ENCODE measurements at regions not wholly inside any gene's neighbourhood (a gene's known extent, or its start where the extent isn't known, plus 50 kb on each side); places are given as distances from the start of the nearest gene placed in this dataset.

- H3K27ac ChIP-seq = no peak overlapping the region
- WGBS, 2 donors = 52 to 85% methylated on average over 8 of the region's 8 CpGs
- intact Hi-C loops (cut with DNase I) = no loop called here
- DNase-seq = no peak
- no peak overlapping the region for H3K4me3 ChIP-seq
- H3K4me1 ChIP-seq = no peaks in the 10 kb centered on the region
- H3K27me3 ChIP-seq = no peaks in the 10 kb centered on the region
- TF ChIP-seq, protein P1, sequence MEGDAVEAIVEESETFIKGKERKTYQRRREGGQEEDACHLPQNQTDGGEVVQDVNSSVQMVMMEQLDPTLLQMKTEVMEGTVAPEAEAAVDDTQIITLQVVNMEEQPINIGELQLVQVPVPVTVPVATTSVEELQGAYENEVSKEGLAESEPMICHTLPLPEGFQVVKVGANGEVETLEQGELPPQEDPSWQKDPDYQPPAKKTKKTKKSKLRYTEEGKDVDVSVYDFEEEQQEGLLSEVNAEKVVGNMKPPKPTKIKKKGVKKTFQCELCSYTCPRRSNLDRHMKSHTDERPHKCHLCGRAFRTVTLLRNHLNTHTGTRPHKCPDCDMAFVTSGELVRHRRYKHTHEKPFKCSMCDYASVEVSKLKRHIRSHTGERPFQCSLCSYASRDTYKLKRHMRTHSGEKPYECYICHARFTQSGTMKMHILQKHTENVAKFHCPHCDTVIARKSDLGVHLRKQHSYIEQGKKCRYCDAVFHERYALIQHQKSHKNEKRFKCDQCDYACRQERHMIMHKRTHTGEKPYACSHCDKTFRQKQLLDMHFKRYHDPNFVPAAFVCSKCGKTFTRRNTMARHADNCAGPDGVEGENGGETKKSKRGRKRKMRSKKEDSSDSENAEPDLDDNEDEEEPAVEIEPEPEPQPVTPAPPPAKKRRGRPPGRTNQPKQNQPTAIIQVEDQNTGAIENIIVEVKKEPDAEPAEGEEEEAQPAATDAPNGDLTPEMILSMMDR (IDR thresholded peaks at IDR 0.05) = no peak
- no peaks in the 10 kb centered on the region for H3K9me3 ChIP-seq
- H3K36me3 ChIP-seq = no peaks in the 10 kb centered on the region
These were observed 77.6 kb downstream of the TMEM18 start for GRCh38 chr2:599601-600000.

DNA sequence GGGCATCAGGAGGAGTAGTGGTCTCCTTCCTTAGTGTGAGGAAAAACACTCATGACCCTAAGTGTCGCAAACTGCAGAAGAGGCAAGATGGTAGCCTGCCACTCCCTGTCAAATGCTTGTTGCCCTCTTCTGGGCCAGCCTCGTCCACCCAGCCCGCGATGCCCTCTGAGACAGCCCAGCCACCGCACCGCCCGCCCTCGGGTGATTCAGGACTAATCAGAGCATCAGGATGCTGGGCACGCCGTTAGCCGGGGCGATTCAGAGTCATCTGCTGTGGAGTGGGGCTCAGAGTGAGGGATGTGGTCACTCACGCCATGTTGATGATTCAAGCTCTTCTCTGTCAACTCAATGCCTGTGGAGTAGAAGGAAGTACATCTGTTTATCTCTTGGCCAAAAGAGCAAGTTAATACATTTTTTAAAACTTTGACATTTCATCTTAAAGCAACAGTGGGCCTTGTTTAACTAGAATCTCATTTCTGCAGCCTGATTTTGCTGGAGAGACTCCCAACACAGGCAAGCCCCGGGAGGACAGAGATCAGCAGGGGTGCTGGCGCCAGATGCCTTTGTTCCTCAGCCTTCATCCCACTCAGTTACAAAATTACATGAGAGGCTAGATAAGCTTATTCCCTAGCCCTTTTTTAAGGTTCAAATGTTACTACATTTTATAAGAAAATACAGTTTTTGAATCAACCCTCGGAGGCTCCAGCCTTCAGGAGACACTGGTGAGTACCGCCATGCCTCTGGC lies 79.0 kb downstream of the TMEM18 start:
- no peak for DNase-seq
- H3K4me3 ChIP-seq = no peak overlapping the region
- no peak overlapping the region for H3K27ac ChIP-seq
- H3K4me1 ChIP-seq = no peaks in the 10 kb centered on the region
- H3K36me3 ChIP-seq = no peaks in the 10 kb centered on the region
- intact Hi-C loops (cut with DNase I) = no loop called here
- no peaks in the 10 kb centered on the region for H3K9me3 ChIP-seq
- TF ChIP-seq EP300 (IDR thresholded peaks at IDR 0.05) = no peak
- no peak for TF ChIP-seq POLR2AphosphoS5 (IDR thresholded peaks at IDR 0.05)
- TF ChIP-seq, protein P1 (IDR thresholded peaks at IDR 0.05) = no peak
- TF ChIP-seq POLR2A (IDR thresholded peaks at IDR 0.05) = no peak
- 91 to 92% methylated on average over 17 of the region's 17 CpGs for WGBS, 2 donors
- H3K27me3 ChIP-seq = no peaks in the 10 kb centered on the region

DNA sequence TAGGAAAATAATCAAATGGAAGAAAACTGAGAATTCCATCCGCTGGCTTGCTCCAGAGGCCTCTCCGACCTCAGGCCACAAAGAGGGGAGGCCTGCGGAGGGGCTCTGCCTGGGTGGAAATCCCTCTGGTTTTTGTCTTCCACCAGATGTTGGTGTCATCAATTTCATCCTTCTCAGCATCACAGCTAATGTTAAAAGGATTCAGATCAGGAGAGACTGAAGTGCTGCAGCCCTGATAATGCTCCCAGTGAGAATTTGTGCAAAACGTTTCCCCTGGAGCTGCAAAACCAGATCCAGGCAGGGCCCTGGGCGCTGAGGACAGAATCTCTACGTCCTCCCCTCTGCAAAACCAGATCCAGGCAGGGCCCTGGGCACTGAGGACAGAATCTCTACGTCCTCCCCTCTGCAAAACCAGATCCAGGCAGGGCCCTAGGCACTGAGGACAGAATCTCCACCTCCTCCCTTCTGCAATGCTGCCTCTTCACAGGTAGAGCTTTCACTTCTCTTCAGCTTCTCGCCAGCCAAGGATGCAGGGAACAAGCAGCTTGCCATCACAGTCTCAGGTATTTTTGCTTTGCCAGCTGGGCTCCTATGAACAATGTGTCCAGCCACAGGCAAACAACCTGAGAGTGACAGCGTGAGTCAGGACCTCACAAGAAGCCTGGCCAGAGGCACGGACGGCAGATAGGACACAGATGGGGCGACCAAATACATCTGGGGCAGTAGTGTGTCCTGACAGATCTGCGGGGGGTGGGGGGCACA lies 81.2 kb downstream of the TMEM18 start:
- no peak for DNase-seq
- intact Hi-C loops (cut with DNase I) = no loop called here

GRCh38 chr2:595141-595815 lies 81.9 kb downstream of the TMEM18 start:
- no peak overlapping the region for H3K27ac ChIP-seq
- DNase-seq = no peak
- intact Hi-C loops (cut with DNase I) = no loop called here
- no peaks in the 10 kb centered on the region for H3K36me3 ChIP-seq
- H3K9me3 ChIP-seq = no peaks in the 10 kb centered on the region
- H3K4me1 ChIP-seq = no peaks in the 10 kb centered on the region
- no peak overlapping the region for H3K4me3 ChIP-seq
- TF ChIP-seq EP300 (IDR thresholded peaks at IDR 0.05) (no peak), POLR2AphosphoS5 (IDR thresholded peaks at IDR 0.05) (no peak), POLR2A (IDR thresholded peaks at IDR 0.05) (no peak)
- TF ChIP-seq, protein P1 (IDR thresholded peaks at IDR 0.05) = no peak
- no peaks in the 10 kb centered on the region for H3K27me3 ChIP-seq
- WGBS, 2 donors = 88 to 89% methylated on average over 23 of the region's 23 CpGs

More for the DNA sequence above, 81.2 kb downstream of the TMEM18 start:
- no peaks in the 10 kb centered on the region for H3K4me1 ChIP-seq
- H3K27ac ChIP-seq = no peak overlapping the region
- no peaks in the 10 kb centered on the region for H3K36me3 ChIP-seq
- no peaks in the 10 kb centered on the region for H3K27me3 ChIP-seq
- 83 to 84% methylated on average over 13 of the region's 13 CpGs for WGBS, 2 donors
- H3K9me3 ChIP-seq = no peaks in the 10 kb centered on the region
- no peak for TF ChIP-seq EP300 (IDR thresholded peaks at IDR 0.05)
- TF ChIP-seq, protein P1 (IDR thresholded peaks at IDR 0.05) = no peak
- TF ChIP-seq POLR2A (IDR thresholded peaks at IDR 0.05) = no peak
- no peak for TF ChIP-seq POLR2AphosphoS5 (IDR thresholded peaks at IDR 0.05)
- H3K4me3 ChIP-seq = no peak overlapping the region

All from sigmoid colon (tissue), 6 donors.